Lower lobe of right lung (tissue), 2 donors: ENCODE measurements at regions not wholly inside any gene's neighbourhood (a gene's known extent, or its start where the extent isn't known, plus 50 kb on each side); places are given as distances from the start of the nearest gene placed in this dataset.

Experiments used
- ATAC-seq, 2 donors: fragments of 200-7000 bp; cut with Tn5 transposase; one replicate each; pipeline ENCODE4 v1.9.1; 2020 to 2022; ENCODE audit warnings: mild to moderate bottlenecking in 2 of 2, moderate library complexity in 2 of 2
- DNase-seq: peaks from one replicate; pipeline ENCODE4 v3.0.0-alpha.2; 2020
- H3K27ac ChIP-seq: fragments of 200-600 bp; one replicate; pipeline ENCODE4 v1.8.0; 2022
- H3K27me3 ChIP-seq: fragments of 200-600 bp; one replicate; pipeline ENCODE4 v1.8.0; 2022; ENCODE audit warnings: low read depth
- H3K36me3 ChIP-seq: fragments of 200-600 bp; one replicate; pipeline ENCODE4 v1.8.0; 2022; ENCODE audit warnings: mild to moderate bottlenecking
- H3K4me1 ChIP-seq: fragments of 200-600 bp; one replicate; pipeline ENCODE4 v1.8.0; 2022
- H3K4me3 ChIP-seq: fragments of 200-600 bp; one replicate; pipeline ENCODE4 v1.8.0; 2022; ENCODE audit warnings: mild to moderate bottlenecking
- H3K9me3 ChIP-seq: fragments of 200-600 bp; one replicate; pipeline ENCODE4 v1.8.0; 2022
- intact Hi-C: fragments of 100-400 bp; cut with DNase I; formaldehyde crosslinking; loops from one replicate; pipeline ENCODE4 v1.11.0; 2022
- TF ChIP-seq, protein P1 (sequence below): fragments of 200-600 bp; IDR thresholded peaks from one replicate; pipeline ENCODE4 v1.8.0; 2022; ENCODE audit warnings: antibody characterized with exemption, mild to moderate bottlenecking
- donor health status: DM: no; HTN: yes; CAD: no; lungs with severe emphysema.

DNA sequence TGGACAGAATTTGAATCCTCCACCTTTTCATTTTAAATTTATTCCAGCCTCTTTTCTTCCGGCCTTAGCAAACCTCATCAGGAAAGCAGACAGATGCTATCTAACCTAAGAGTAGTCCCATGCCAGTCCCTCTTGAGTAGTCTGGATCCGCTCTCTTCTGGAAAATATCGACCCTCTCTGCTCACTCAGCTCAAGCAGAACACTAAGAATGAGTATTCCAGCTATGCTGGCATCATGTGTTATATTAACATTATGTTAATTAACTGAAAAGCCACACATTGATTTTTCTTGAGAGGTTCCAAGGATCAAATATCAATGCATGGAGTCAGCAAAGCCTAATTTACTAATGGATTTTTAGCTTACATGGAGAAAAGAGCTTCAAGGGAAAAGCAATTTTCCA lies 161.4 kb downstream of the ID4 start:
- Histone ChIP-seq H3K27me3 (no peaks in the 10 kb centered on the region), H3K4me1 (no peaks in the 10 kb centered on the region), H3K27ac (no peak overlapping the region), H3K36me3 (no peaks in the 10 kb centered on the region), H3K4me3 (no peak overlapping the region), H3K9me3 (no peaks in the 10 kb centered on the region)
- DNase-seq (no peak), ATAC-seq (no peak)
- intact Hi-C loops: no loop called here
- TF ChIP-seq, protein P1, sequence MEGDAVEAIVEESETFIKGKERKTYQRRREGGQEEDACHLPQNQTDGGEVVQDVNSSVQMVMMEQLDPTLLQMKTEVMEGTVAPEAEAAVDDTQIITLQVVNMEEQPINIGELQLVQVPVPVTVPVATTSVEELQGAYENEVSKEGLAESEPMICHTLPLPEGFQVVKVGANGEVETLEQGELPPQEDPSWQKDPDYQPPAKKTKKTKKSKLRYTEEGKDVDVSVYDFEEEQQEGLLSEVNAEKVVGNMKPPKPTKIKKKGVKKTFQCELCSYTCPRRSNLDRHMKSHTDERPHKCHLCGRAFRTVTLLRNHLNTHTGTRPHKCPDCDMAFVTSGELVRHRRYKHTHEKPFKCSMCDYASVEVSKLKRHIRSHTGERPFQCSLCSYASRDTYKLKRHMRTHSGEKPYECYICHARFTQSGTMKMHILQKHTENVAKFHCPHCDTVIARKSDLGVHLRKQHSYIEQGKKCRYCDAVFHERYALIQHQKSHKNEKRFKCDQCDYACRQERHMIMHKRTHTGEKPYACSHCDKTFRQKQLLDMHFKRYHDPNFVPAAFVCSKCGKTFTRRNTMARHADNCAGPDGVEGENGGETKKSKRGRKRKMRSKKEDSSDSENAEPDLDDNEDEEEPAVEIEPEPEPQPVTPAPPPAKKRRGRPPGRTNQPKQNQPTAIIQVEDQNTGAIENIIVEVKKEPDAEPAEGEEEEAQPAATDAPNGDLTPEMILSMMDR: no peak

DNA sequence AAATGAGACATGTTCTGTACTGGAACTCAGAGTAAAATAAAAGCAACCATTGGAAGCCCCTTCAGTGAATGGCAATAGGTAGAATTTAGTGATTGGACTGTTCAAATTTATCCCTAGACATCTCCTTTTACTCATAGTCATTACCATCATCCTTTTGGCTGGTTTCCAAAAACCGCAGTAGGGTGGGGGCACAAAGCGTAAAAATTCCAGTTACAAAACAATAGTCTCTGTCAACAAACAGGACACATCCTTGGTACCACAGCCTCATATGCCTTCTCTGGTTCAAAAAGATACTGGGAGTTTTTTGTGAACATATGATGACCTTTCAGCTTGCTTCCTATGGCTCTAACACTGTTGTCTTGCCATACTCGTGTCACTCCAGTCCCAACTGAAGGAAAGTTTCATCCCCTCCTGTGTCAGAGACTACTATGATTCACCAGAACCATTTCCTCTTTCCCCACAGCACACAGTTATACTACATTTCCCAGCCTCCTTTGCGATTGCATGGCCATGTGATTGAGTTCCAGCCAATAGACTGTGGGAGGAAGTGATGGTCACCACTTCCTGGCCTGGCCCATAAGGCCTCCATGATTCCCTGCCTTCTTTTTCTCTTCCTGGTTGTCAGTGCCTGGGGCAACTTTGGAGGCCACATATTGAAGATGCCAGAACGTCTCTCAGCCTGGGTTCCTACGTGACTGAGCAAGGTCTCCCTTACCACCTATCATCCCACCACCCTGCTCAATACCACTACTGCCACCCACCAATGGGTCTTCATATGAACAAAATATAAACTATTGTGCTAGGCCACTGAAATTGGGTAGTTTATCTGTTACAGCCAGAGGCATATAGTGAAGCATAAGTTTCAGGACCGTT lies 162.4 kb downstream of the ID4 start:
- Histone ChIP-seq H3K27ac (no peak overlapping the region), H3K4me3 (no peak overlapping the region), H3K4me1 (no peaks in the 10 kb centered on the region), H3K27me3 (no peaks in the 10 kb centered on the region), H3K36me3 (no peaks in the 10 kb centered on the region), H3K9me3 (no peaks in the 10 kb centered on the region)
- intact Hi-C loops: no loop called here
- TF ChIP-seq, protein P1: no peak
- DNase-seq: no peak
- no peak for ATAC-seq

DNA sequence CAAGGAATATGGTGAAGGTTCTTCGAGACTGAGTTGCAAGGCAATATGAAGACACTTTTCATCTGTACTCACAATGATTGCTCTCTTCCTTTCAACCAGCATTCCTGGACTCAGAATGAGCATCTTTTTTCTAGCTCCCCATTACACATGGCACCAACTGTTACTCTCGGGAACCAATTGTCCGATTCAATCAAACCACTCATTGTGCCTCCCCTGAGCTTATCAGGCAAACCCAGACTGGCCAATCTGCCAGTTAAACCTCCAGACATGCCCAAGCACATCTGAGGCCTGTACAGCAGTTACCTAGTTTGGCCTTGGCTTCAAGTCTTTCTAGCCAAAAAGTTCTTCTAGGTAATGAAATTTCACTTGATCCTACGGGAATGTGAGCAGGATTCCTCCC lies 164.1 kb downstream of the ID4 start:
- intact Hi-C loops: no loop called here
- no peak overlapping the region for H3K27ac ChIP-seq
- TF ChIP-seq, protein P1: no peak
- no peak for ATAC-seq
- H3K9me3 ChIP-seq: no peaks in the 10 kb centered on the region
- H3K36me3 ChIP-seq: no peaks in the 10 kb centered on the region
- no peaks in the 10 kb centered on the region for H3K4me1 ChIP-seq
- DNase-seq: no peak
- no peak overlapping the region for H3K4me3 ChIP-seq
- no peaks in the 10 kb centered on the region for H3K27me3 ChIP-seq

DNA sequence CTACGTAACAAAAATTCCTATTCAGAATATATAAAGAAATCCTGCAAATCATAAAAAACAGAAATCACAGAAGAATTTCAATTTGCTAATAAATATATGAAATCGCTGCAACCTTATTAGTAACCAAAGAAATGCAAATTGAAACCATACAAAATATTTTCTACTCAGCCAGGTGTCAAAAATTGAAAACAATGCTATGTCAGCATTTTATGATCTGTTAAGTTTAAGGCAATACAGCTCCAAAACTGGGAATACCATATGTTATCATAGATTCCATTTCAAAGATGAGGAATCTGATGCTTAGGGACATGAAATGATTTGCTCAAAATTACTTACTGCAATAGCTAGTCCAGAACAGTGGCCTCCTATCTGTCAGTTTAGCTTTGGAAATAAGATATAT lies 168.9 kb downstream of the ID4 start:
- no peaks in the 10 kb centered on the region for H3K36me3 ChIP-seq
- H3K4me1 ChIP-seq: no peaks in the 10 kb centered on the region
- TF ChIP-seq, protein P1: no peak
- intact Hi-C loops: no loop called here
- H3K27ac ChIP-seq: no peak overlapping the region
- H3K27me3 ChIP-seq: no peaks in the 10 kb centered on the region
- H3K9me3 ChIP-seq: no peaks in the 10 kb centered on the region
- DNase-seq: no peak
- no peak overlapping the region for H3K4me3 ChIP-seq
- no peak for ATAC-seq

DNA sequence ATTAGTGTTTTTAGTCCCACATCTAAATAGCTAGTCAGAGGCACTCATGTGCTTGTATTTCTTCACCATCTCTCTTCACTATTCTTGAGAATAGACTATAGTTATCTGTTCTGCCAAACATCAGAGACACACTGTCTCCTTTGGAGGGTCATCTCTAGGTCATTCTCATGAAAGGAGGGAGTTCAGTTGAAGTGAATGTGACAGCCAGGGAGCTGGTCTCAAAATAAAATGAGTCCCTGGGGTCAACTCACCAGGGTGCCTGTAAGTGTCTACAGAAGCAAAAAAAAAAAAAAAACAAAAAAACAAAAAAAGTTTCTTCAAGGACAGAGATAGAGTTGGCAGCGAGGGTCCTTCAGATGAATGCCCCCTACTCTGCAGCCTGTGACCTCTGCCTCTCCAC lies 171.0 kb downstream of the ID4 start:
- Histone ChIP-seq H3K9me3 (no peaks in the 10 kb centered on the region), H3K27ac (no peak overlapping the region), H3K4me3 (no peak overlapping the region), H3K27me3 (no peaks in the 10 kb centered on the region), H3K4me1 (no peaks in the 10 kb centered on the region), H3K36me3 (no peaks in the 10 kb centered on the region)
- ATAC-seq (no peak), DNase-seq (no peak)
- intact Hi-C loops: no loop called here
- TF ChIP-seq, protein P1: no peak
